ENCODE measurements at regions not wholly inside any gene's neighbourhood (a gene's known extent, or its start where the extent isn't known, plus 50 kb on each side); places are given as distances from the start of the nearest gene placed in this dataset.

DNA sequence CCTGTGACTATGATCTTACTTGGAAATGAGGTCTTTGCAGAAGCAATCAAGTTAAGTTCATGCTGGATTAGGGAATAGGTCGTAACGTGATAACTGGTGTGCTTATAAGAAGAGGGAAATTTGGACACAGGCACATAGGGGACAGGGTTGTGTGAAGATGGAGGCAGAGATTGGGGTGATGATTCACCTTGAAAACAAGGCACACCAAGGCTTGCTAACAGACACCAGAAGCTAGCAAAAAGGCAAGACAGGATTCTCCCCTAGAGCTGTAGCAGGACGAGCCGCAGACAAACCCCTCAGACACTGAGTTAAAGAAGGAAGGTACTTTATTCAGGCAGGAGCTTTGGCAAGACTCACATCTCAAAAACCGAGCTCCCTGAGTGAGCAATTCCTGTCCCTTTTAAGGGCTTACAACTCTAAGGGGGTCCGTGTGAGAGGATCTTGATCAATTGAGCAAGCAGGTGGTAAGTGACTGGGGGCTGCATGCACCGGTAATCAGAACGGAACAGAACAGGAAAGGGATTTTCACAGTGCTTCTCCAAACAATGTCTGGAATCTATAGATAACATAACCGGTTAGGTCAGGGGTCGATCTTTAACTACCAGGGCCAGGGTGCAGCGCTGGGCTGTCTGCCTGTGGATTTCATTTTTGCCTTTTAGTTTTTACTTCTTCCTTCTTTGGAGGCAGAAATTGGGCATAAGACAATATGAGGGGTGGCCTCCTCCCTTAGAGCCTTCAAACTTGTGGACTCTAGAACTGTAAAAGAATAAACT lies 57.5 kb upstream of the S1PR3 start:
- DNase-seq: no peak

DNA sequence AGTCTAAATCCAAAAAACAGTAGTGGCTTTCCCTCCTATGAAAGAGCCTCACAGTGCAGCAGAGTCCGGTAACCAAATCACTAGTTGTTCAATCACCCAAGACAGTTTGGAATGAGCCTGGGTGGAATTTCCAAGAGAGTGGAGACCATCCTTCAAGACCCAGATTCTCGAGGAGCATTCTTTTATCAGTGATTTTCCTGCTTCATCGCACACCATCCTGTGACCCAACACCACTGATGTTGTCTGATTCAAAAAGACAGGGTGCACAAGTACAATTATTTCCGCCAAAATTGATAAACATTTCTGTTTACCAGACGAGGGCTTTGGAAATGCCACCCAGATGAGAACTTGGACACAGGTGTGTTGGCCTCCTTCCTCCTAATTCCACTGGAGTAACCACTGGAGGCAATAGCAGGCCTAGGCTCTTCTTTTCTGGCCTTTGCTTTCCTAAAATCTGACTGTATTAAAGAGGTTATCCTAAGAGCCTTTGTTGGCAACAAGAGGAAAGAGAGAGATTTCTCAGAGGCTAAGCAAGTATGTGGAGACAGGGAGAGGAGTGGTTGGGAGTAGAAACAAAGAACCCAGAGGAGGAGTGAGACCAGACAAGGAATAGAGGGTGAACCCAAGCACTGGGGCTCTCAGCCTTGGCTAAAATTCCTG lies 56.3 kb upstream of the S1PR3 start:
- no peak for DNase-seq

GRCh38 chr9:88936132-88936531 lies 55.1 kb upstream of the S1PR3 start:
- DNase-seq: no peak

GRCh38 chr9:88936668-88937067 lies 54.6 kb upstream of the S1PR3 start:
- no peak for DNase-seq

DNA sequence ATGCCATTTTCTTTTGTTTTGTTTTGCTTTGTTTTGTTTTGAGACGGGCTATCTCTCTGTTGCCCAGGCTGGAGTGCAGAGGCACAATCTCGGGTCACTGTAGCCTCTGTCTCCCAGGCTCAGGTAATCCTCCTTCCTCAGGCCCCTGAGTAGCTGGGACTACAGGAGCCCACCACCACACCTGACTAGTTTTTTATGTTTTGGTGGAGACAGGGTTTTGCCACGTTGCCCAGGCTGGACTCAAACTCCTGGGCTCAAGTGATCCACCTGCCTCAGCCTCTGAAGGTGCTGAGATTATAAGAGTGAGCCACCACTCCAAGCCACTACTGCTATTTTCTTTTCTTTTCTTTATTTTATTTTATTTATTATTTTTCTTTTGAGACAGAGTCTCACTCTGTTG lies 54.0 kb upstream of the S1PR3 start:
- no peak for DNase-seq

DNA sequence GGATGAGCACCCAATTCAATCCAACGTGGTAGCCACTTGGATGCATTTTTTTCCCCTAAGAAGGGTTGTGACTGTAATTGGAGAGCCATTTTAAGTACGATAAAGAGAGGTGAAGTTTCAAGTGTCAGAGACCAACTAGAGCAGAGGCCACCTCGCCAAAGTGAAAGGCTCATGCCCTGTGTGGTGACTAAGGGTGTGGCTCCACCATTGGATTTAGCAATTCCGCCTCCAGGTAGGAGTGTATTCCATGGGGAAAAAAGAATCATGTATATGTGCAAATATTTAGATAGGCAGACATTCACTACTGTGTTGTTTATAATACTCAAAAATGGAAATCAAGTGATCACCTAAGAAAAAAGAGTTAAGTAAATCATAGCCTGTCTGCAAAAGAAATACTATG lies 53.1 kb upstream of the S1PR3 start:
- no peak for DNase-seq

Measured in stimulated activated CD4-positive, alpha-beta T cell treated with anti-CD3 and anti-CD28 coated beads, Interleukin-2, amount 100 ng/mL, for 48 hours (primary cell).